HFFc6 (cell line): ENCODE measurements at regions not wholly inside any gene's neighbourhood (a gene's known extent, or its start where the extent isn't known, plus 50 kb on each side); places are given as distances from the start of the nearest gene placed in this dataset.

Experiments used
- DNase-seq: peaks from one replicate; pipeline ENCODE4 v3.0.0-alpha.2; 2018
- H3K27ac Mint-ChIP-seq: 2 replicates; pipeline ENCODE4 v1.8.0; 2020; ENCODE audit warnings: mild to moderate bottlenecking, mixed read lengths
- H3K27me3 Mint-ChIP-seq: 2 replicates; pipeline ENCODE4 v1.8.0; 2021; ENCODE audit warnings: mild to moderate bottlenecking, moderate library complexity, mixed read lengths; ENCODE audit not compliant: insufficient read depth
- H3K36me3 Mint-ChIP-seq: 2 replicates; pipeline ENCODE4 v1.8.0; 2021; ENCODE audit warnings: low read depth, mixed read lengths
- H3K4me1 Mint-ChIP-seq: 2 replicates; pipeline ENCODE4 v1.8.0; 2020; ENCODE audit warnings: low read depth, mixed read lengths
- H3K4me3 Mint-ChIP-seq: 2 replicates; pipeline ENCODE4 v1.8.0; 2020; ENCODE audit warnings: mild to moderate bottlenecking, moderate library complexity, mixed read lengths
- H3K9me3 Mint-ChIP-seq: 2 replicates; pipeline ENCODE4 v1.8.0; 2020; ENCODE audit warnings: mild to moderate bottlenecking, mixed read lengths
- CTCF ChIP-seq: fragments of 200-600 bp; sonication (generic); IDR thresholded peaks from 2 replicates; pipeline ENCODE4 v1.5.0; 2021; ENCODE audit warnings: antibody characterized with exemption, mild to moderate bottlenecking

DNA sequence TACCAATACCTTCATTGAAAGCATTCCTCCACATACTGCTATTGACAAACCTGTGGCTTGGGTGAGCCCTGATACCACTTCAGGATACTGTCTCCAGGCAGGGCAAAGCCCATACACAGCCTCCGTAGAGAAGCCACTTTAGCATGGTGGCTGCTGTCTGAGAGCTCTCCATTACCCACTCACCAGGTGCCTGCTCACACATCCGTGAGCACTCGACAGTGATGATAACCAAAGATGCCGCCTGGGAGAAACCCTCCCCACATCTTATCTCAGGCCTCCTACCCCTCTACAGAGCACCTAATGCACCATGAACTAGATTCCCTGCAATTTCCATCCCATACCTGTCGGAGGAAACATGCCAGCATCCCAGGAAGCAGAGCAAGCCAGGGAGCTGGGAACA is 57.6 kb upstream of the KLHL29 start:
- TF ChIP-seq CTCF, result no peak
- Mint-ChIP-seq H3K27ac (no peak overlapping the region), H3K4me1 (no peaks in the 10 kb centered on the region), H3K9me3 (no peaks in the 10 kb centered on the region), H3K36me3 (no peaks in the 10 kb centered on the region), H3K4me3 (no peak overlapping the region), H3K27me3 (peaks cover 27% of the 10 kb centered on the region)
- DNase-seq, result no peak

DNA sequence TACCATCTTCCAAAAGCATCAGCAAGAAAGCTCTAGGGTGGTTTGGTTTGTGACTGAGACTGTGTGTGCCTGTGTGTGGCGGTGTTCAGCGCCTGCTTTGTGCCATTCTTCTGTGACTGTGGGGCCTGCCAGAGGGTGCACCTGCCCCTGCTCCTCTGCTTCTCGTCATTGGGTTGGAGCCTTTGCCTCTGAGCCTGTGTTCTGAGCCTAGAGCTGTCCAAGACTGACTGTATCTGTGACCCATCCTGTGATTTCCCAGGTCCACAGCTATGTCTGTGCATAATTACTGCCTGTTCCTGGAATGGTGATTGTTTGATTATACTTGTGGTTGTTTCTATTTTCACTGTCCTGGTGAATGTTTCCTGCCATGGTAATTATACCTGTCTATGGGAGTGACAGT is 57.1 kb upstream of the KLHL29 start:
- no peak overlapping the region for H3K4me3 Mint-ChIP-seq
- no peak for DNase-seq
- H3K27ac Mint-ChIP-seq, result no peak overlapping the region
- no peaks in the 10 kb centered on the region for H3K9me3 Mint-ChIP-seq
- H3K36me3 Mint-ChIP-seq, result no peaks in the 10 kb centered on the region
- peaks cover 26% of the 10 kb centered on the region for H3K27me3 Mint-ChIP-seq
- no peak for TF ChIP-seq CTCF
- H3K4me1 Mint-ChIP-seq, result no peaks in the 10 kb centered on the region

- no peak overlapping the region for H3K27ac Mint-ChIP-seq
- H3K9me3 Mint-ChIP-seq, result no peaks in the 10 kb centered on the region
- peak; percentile 26; the same call in 1 of the 2 replicates for TF ChIP-seq CTCF
- no peaks in the 10 kb centered on the region for H3K36me3 Mint-ChIP-seq
- DNase-seq, result peak; percentile 7
- H3K4me1 Mint-ChIP-seq, result no peaks in the 10 kb centered on the region
- no peak overlapping the region for H3K4me3 Mint-ChIP-seq
- H3K27me3 Mint-ChIP-seq, result peaks cover 29% of the 10 kb centered on the region
Observed at GRCh38 chr2:23330214-23330613, 54.8 kb upstream of the KLHL29 start.
